ENCODE measurements at regions not wholly inside any gene's neighbourhood (a gene's known extent, or its start where the extent isn't known, plus 50 kb on each side); places are given as distances from the start of the nearest gene placed in this dataset.

- TF ChIP-seq, protein P1, sequence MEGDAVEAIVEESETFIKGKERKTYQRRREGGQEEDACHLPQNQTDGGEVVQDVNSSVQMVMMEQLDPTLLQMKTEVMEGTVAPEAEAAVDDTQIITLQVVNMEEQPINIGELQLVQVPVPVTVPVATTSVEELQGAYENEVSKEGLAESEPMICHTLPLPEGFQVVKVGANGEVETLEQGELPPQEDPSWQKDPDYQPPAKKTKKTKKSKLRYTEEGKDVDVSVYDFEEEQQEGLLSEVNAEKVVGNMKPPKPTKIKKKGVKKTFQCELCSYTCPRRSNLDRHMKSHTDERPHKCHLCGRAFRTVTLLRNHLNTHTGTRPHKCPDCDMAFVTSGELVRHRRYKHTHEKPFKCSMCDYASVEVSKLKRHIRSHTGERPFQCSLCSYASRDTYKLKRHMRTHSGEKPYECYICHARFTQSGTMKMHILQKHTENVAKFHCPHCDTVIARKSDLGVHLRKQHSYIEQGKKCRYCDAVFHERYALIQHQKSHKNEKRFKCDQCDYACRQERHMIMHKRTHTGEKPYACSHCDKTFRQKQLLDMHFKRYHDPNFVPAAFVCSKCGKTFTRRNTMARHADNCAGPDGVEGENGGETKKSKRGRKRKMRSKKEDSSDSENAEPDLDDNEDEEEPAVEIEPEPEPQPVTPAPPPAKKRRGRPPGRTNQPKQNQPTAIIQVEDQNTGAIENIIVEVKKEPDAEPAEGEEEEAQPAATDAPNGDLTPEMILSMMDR (IDR thresholded peaks at IDR 0.05) = no peak
- TF ChIP-seq POLR2A (IDR thresholded peaks at IDR 0.05) = no peak
Observed at GRCh38 chr18:28541934-28542333, 365.0 kb upstream of the CDH2 start.

Measured in heart left ventricle (tissue), 13 donors.